Stimulated activated CD4-positive, alpha-beta T cell treated with anti-CD3 and anti-CD28 coated beads, Interleukin-2, amount 100 ng/mL, for 24 hours (primary cell): ENCODE measurements at regions not wholly inside any gene's neighbourhood (a gene's known extent, or its start where the extent isn't known, plus 50 kb on each side); places are given as distances from the start of the nearest gene placed in this dataset.

Source experiments
- DNase-seq, 2 donors: peaks; one replicate each; pipeline ENCODE4 v3.0.0-alpha.2; 2020

- DNase-seq = no peak
Measured at GRCh38 chr2:43031471-43032212, 194.8 kb downstream of the ZFP36L2 start.

GRCh38 chr2:43030551-43031307 lies 195.7 kb downstream of the ZFP36L2 start:
- no peak for DNase-seq

- no peak for DNase-seq
Measured at GRCh38 chr2:43029186-43029585, 197.2 kb downstream of the ZFP36L2 start.

GRCh38 chr2:43028188-43028587 lies 198.2 kb downstream of the ZFP36L2 start:
- DNase-seq = no peak

DNA sequence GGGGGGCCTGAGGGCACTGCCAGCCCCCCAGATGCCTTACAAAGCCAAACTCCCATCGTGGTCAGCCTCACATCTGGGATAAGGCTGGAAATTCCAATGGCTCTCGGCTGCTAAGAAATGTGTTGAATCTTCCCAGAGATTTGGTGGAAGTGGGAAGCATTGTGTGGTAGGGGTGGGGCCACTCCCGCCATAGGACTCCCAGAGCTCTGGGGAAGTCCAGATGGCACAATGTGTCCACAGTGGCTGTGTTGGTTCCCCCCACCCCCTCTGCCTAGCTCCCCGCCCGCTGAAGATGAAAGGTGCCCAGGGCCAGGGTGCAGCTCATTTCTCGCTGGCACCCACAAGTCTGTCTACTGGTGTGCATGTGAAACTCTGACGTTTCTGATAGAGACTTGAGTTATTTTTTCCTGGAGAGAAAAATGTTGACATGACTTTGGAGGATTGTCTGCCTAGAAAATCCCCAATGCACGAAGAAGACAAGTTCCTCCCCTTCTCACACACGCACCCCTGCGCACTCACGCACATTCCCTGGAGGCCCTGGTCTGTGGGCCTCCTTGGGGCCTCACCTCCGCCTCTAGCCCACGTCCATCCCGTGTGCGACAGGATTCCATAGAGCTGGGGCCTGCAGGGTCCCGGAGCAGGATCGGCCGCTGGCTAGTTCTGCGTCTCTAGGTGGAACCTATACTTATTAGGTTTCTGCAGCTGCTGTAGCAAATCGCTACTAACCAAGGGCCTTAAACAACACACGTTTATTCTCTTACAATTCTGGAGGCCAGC lies 199.1 kb downstream of the ZFP36L2 start:
- no peak for DNase-seq

GRCh38 chr2:43026426-43027096 lies 199.8 kb downstream of the ZFP36L2 start:
- DNase-seq = no peak

- DNase-seq = no peak
Measured at GRCh38 chr2:43025709-43026295, 200.6 kb downstream of the ZFP36L2 start.

GRCh38 chr2:43024515-43025011 lies 201.8 kb downstream of the ZFP36L2 start:
- DNase-seq = peak; percentile 39 to 51

DNA sequence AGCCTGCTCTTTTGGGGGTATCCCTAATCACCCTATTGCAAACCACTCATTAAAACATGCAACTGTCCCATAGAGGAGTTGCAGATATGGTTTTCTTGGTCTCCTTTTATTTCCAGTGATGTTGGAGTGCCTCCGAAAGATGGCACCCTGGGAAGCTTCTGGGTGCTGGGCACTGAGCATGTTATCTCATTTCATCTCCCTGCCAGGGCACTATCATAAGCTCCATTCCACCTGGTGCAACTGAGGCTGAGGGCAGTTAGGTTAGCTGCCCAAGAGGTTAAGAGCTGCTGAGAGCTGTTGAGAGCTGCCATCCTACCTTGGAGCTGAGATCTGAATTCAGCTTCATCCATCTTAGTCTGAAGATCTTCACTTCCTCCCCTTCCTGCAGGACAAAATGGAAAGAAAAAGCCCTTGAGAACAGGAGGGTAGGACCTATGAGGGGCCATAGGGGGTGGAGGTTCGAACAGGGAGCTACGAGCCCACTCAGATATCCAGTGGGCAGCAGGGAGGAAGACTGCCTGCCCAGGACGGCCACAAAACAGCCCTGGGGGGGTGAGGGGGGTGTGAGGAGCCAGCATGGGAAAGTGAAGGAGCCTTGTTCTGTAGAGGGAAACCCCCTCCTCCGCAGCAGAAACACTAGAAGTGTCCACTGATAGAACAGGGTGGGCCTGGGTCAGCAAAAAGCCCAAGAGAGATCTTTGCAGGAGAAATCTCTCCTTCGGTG lies 202.5 kb downstream of the ZFP36L2 start:
- no peak for DNase-seq

DNA sequence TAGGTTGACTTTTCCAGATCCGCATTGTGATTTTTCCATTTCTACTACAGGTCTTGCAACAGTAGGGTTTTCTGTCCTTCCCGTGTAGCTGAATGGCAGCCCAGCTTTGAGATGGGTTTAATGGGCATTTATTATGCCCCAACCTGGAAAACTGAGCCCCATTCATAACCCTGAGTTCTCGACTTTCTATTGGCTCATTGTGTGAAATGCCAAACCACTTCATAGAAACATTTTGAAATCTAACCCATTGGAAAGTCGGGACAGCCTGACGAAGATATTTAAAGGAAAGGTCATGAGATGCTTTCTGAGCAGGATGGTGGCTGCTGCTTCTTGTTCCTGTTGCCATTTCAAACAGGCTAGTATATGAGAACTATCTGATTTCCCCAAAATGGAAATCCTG lies 203.5 kb downstream of the ZFP36L2 start:
- no peak for DNase-seq

DNA sequence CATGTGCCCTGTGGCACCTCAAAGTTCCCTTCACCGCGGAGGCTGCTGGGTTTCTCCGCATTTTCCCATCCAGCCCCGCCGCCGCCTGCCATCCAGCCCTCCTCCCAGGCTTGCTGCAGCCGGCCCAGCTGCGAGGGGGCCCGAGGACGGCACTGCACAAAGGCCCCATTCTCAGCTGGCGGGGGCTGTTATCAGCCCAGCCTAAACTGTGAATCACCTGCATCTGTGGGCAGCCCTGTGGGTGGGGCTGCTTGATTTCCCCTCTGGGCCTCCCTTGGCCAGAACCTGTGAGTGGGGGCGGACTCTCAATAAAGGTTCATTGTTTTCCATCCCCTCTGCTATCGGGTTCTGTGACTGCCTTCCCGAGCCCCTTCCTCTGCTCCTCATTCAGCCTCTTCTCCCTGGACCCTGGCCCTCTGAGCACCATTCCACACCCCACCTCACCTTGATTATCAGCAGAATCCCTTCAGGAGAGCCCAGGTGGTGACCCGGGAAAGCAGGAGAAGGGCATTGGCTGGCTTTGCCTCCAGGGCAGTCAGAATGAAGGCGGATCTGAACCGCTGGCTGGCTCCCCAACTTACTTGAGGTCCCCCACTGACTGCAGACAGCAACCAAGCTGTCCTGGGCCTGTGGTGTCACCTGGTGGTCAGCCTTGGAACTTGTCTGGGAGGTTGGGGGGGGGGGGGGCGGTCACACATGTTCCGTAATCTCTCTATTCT lies 204.5 kb downstream of the ZFP36L2 start:
- DNase-seq = no peak

DNA sequence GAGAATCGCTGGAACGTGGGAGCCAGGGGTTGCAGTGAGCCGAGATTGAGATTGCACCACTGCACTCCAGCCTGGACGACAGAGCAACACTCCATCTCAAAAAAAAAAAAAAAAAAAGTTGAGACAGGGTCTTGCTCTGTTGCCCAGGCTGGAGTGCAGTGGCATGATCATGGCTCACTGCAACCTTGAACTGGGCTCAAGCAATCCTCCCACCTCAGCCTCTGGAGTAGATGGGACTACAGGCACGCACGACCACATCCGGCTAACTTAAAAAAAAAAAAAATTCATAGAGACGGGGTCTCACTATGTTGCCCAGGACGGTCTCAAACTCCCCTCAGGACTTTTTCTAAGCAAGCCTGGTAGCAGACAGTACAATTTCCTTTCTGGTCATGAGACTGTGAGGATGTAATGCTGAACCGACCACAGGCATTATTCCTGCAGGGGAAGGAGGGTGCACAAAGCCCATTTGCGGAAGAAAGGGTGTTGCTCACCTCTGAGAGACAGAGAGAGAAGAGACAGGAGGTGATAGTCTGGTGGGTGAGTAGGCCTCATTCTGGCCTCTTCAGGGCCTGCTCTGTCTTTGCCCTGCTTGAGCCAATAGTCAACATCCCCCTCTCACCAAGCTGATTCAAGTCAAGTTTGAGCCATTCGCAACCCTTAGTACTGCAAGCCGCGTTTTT lies 205.3 kb downstream of the ZFP36L2 start:
- DNase-seq = no peak

DNA sequence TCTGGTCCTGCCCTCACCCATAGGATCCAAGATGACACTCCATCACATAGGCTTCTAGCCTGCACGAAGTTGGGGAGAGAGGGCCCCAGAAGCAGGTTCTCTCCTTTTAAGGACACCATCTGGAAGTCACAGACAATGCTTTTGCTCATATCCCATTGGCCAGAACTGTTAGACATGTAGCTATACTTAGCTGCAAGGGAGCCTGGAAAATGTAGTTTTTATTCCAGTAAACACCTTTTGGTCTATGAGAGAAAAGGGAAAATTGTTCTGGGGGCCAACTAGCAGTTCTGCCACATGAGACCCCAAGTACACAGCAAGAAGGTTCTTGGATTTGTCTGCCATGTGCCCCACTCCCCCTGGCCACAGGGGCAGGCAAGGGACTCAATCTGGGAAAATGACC lies 206.1 kb downstream of the ZFP36L2 start:
- no peak for DNase-seq

DNA sequence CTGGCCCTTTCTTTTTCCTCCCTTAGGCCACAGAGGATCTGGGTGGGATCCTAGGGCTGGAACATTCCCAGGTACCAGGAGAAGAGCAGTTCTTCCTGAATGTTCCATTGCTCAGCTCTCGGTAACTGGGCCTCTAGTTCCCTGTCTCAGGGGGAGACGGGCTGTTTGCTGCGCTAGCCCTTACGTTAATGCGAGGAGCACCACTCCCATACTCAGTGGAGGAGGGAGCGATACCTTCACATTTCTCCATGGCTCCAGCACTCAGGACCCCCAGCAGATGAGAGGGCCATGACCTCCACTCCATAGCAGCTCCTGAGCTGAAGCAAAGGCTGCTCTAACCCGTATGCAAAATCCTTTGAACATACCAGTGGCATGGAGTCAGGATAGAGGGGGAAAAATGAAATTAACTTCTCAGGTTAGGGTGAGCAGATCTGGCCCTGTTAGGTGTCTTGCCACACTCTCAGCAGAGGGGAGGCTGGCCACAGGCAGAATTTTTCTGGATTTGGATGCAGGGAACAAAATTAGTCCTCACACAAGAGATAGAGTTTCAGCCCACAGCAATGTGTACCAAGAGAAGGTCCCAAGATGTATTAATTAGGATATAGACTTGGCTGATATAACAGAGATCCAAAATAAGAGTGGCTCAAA lies 206.7 kb downstream of the ZFP36L2 start:
- no peak for DNase-seq

GRCh38 chr2:43019025-43019367 lies 207.4 kb downstream of the ZFP36L2 start:
- DNase-seq = no peak

GRCh38 chr2:43018179-43019024 lies 208.0 kb downstream of the ZFP36L2 start:
- no peak for DNase-seq

- no peak for DNase-seq
Measured at GRCh38 chr2:43013821-43014345, 212.5 kb downstream of the ZFP36L2 start.

GRCh38 chr2:43012966-43013365 lies 213.4 kb downstream of the ZFP36L2 start:
- no peak for DNase-seq

DNA sequence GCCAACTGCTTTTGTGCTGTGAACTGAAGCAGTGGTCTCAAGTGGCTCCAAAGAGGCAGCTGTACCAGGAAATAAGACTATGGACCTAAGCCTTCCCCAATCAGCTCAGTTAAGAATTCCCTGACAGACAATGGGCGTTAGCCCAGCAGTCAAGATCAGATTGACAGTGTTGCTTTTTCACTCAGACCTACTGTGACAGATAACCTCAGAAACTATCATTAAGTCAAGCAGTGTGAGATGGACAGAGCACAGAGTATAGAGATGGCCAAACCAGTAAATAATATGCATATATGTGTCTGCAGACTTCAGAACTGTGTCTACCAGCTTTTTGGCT lies 215.3 kb downstream of the ZFP36L2 start:
- no peak for DNase-seq
